H1 (cell line): ENCODE measurements at regions not wholly inside any gene's neighbourhood (a gene's known extent, or its start where the extent isn't known, plus 50 kb on each side); places are given as distances from the start of the nearest gene placed in this dataset.

Experiments used
- CHD7 ChIP-seq: fragments of 300-600 bp; sonication (generic); IDR thresholded peaks from 2 replicates; pipeline ENCODE4 v1.7.1; 2012; ENCODE audit warnings: low read length, moderate library complexity, mild to moderate bottlenecking, inconsistent platforms; ENCODE audit not compliant: insufficient replicate concordance
- FOSL1 ChIP-seq: IDR thresholded peaks from 2 replicates; pipeline ENCODE4 v1.6.1; 2011; ENCODE audit warnings: mild to moderate bottlenecking, low read depth, low read length, moderate library complexity; ENCODE audit not compliant: insufficient read depth
- HDAC2 ChIP-seq, 2 experiments: fragments of 300-600 bp in 1 of 2; sonication (generic) in 1 of 2; IDR thresholded peaks; 2 replicates each; pipeline ENCODE4 v1.6.1; 2011 to 2012; ENCODE audit warnings: low read depth in 2 of 2, low read length in 2 of 2, mild to moderate bottlenecking in 2 of 2, moderate library complexity in 2 of 2, borderline replicate concordance in 1 of 2, inconsistent platforms in 1 of 2
- RBBP5 ChIP-seq: IDR thresholded peaks from 2 replicates; pipeline ENCODE4 v1.7.1; 2012; ENCODE audit warnings: low read depth, mild to moderate bottlenecking, inconsistent platforms, low read length, moderate library complexity, borderline replicate concordance
- SAP30 ChIP-seq: fragments of 300-600 bp; sonication (generic); IDR thresholded peaks from 2 replicates; pipeline ENCODE4 v1.7.1; 2012; ENCODE audit warnings: low read length, moderate library complexity, mild to moderate bottlenecking, inconsistent platforms; ENCODE audit not compliant: insufficient read depth, insufficient replicate concordance
- TAF7 ChIP-seq: optimal IDR thresholded peaks from 2 replicates; pipeline ENCODE3; 2011; ENCODE audit warnings: low read depth, mild to moderate bottlenecking, inconsistent platforms, low read length, moderate library complexity, borderline replicate concordance

DNA sequence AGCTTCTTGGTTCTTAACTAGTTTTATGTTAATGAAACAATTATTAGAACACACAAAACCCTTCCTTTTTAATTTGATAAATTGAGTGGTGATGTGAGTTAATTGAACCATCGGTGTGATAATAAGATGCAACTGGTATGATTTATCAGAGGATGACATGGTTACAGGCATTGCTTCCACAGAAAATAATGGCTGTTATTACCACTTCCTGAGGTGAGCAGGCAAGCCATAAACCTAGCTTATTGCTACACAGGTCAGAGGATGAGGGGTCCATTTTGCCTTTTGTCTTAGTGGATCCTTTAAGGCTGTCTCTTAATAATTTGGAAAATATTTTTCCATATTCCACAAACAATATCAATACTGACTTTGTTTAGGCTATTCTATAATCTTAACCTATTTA lies 226.6 kb upstream of the EDNRB start (continued):
- no peak for TF ChIP-seq CHD7
- TF ChIP-seq HDAC2 (IDR thresholded peaks at IDR 0.05; ENCODE audit: borderline replicate concordance in 1 of 2, low read depth in 2 of 2, low read length in 2 of 2), result no peak
- no peak for TF ChIP-seq TAF7
- TF ChIP-seq SAP30, result no peak
- TF ChIP-seq RBBP5, result no peak
- TF ChIP-seq FOSL1, result no peak
